GM23338 (cell line): ENCODE measurements at regions not wholly inside any gene's neighbourhood (a gene's known extent, or its start where the extent isn't known, plus 50 kb on each side); places are given as distances from the start of the nearest gene placed in this dataset.

Source experiments
- ATAC-seq: fragments of 200-7000 bp; cut with Tn5 transposase; 3 replicates; pipeline ENCODE4 v1.9.1; 2020
- DNase-seq: peaks from one replicate; pipeline ENCODE4 v3.0.0-alpha.2; 2015; ENCODE audit warnings: low spot score
- H2AFZ ChIP-seq: fragments of 200-600 bp; sonication (generic); 2 replicates; pipeline ENCODE4 v1.8.0; 2016; ENCODE audit warnings: antibody characterized with exemption, mild to moderate bottlenecking, moderate library complexity
- H3F3A ChIP-seq: fragments of 200-600 bp; sonication (generic); replicated peaks from 2 replicates; pipeline ENCODE4 v1.8.0; 2017; ENCODE audit warnings: antibody characterized with exemption, mixed run types, low read depth
- H3K27ac ChIP-seq: fragments of 200-600 bp; sonication (generic); 2 replicates; pipeline ENCODE4 v1.6.1; 2016; ENCODE audit warnings: low read depth
- H3K27me3 ChIP-seq: fragments of 200-600 bp; sonication (generic); 2 replicates; pipeline ENCODE4 v1.8.0; 2016; ENCODE audit warnings: mild to moderate bottlenecking, mixed run types, moderate library complexity; ENCODE audit not compliant: insufficient read depth
- H3K36me3 ChIP-seq: fragments of 200-600 bp; sonication (generic); 2 replicates; pipeline ENCODE4 v1.8.0; 2016; ENCODE audit warnings: mild to moderate bottlenecking; ENCODE audit not compliant: insufficient read depth
- H3K4me1 ChIP-seq: fragments of 200-600 bp; sonication (generic); 2 replicates; pipeline ENCODE4 v1.8.0; 2016; ENCODE audit warnings: mild to moderate bottlenecking, moderate library complexity; ENCODE audit not compliant: insufficient read depth
- H3K4me2 ChIP-seq: fragments of 200-600 bp; sonication (generic); 2 replicates; pipeline ENCODE4 v1.7.1; 2017; ENCODE audit warnings: mixed run types
- H3K4me3 ChIP-seq: fragments of 200-600 bp; sonication (generic); 2 replicates; pipeline ENCODE4 v1.6.1; 2016; ENCODE audit warnings: mixed run types
- H3K79me2 ChIP-seq: fragments of 200-600 bp; sonication (generic); replicated peaks from 2 replicates; pipeline ENCODE4 v1.8.0; 2017; ENCODE audit warnings: mild to moderate bottlenecking; ENCODE audit not compliant: insufficient read depth
- H3K9me2 ChIP-seq: fragments of 200-600 bp; sonication (generic); 2 replicates; pipeline ENCODE4 v1.8.0; 2017; ENCODE audit not compliant: insufficient read depth
- H4K20me1 ChIP-seq: fragments of 200-600 bp; sonication (generic); replicated peaks from 2 replicates; pipeline ENCODE4 v1.8.0; 2017; ENCODE audit warnings: mild to moderate bottlenecking; ENCODE audit not compliant: insufficient read depth
- H3K27ac Mint-ChIP-seq: 2 replicates; pipeline ENCODE4 v1.8.0; 2020; ENCODE audit warnings: inconsistent platforms, mild to moderate bottlenecking, moderate library complexity, mixed read lengths
- H3K27me3 Mint-ChIP-seq: 3 replicates; pipeline ENCODE4 v1.8.0; 2022; ENCODE audit warnings: low read depth, mild to moderate bottlenecking, moderate library complexity, mixed read lengths, inconsistent platforms; ENCODE audit not compliant: insufficient read depth, poor library complexity
- H3K36me3 Mint-ChIP-seq: 3 replicates; pipeline ENCODE4 v1.8.0; 2021; ENCODE audit warnings: low read depth, mild to moderate bottlenecking, inconsistent platforms, moderate library complexity, mixed read lengths
- H3K4me1 Mint-ChIP-seq: 3 replicates; pipeline ENCODE4 v1.8.0; 2020; ENCODE audit warnings: mild to moderate bottlenecking, inconsistent platforms, mixed read lengths
- H3K4me3 Mint-ChIP-seq: 3 replicates; pipeline ENCODE4 v1.8.0; 2021; ENCODE audit warnings: moderate library complexity, mild to moderate bottlenecking, inconsistent platforms, mixed read lengths
- H3K9me3 Mint-ChIP-seq: 3 replicates; pipeline ENCODE4 v1.8.0; 2020; ENCODE audit warnings: moderate library complexity, mild to moderate bottlenecking, inconsistent platforms, mixed read lengths
- CREB1 ChIP-seq: fragments of 250-450 bp; sonication (Bioruptor Pico); IDR thresholded peaks from 2 replicates; pipeline ENCODE4 v1.5.0; 2020; ENCODE audit warnings: low read depth, mild to moderate bottlenecking, moderate library complexity
- CTCF ChIP-seq, 2 experiments: fragments of 200-600 bp in 1 of 2; sonication (generic) in 1 of 2; conservative IDR thresholded peaks; 2 replicates each; pipeline versions ENCODE4 v1.5.1 to v1.6.1; 2016 to 2017; ENCODE audit warnings: antibody characterized with exemption in 2 of 2, low read depth in 2 of 2, mild to moderate bottlenecking in 2 of 2, moderate library complexity in 1 of 2
- EZH2 ChIP-seq: fragments of 200-600 bp; sonication (generic); IDR thresholded peaks from one replicate; pipeline ENCODE4 v1.8.0; 2017; ENCODE audit warnings: antibody characterized with exemption, mild to moderate bottlenecking, low read depth; ENCODE audit not compliant: unreplicated experiment
- EZH2phosphoT487 ChIP-seq: fragments of 200-600 bp; sonication (generic); IDR thresholded peaks from one replicate; pipeline ENCODE4 v1.8.1; 2018; ENCODE audit warnings: antibody characterized with exemption; ENCODE audit not compliant: unreplicated experiment
- JUNB ChIP-seq: IDR thresholded peaks from one replicate; pipeline ENCODE4 v1.6.1; 2016; ENCODE audit warnings: antibody characterized with exemption; ENCODE audit not compliant: unreplicated experiment
- NANOG ChIP-seq: IDR thresholded peaks from 2 replicates; pipeline ENCODE4 v1.6.1; 2016; ENCODE audit warnings: antibody characterized with exemption, borderline replicate concordance
- POLR2AphosphoS5 ChIP-seq: IDR thresholded peaks from 2 replicates; pipeline ENCODE4 v1.6.1; 2016; ENCODE audit warnings: antibody characterized with exemption, low read depth
- STAT1 ChIP-seq: IDR thresholded peaks from one replicate; pipeline ENCODE4 v1.6.1; 2016; ENCODE audit warnings: antibody characterized with exemption; ENCODE audit not compliant: unreplicated experiment
- ZNF114 ChIP-seq: fragments of 250-450 bp; sonication (Bioruptor Pico); IDR thresholded peaks from 2 replicates; pipeline ENCODE4 v1.5.0; 2020; ENCODE audit warnings: mild to moderate bottlenecking, moderate library complexity
- ZNF331 ChIP-seq: fragments of 250-450 bp; sonication (Bioruptor Pico); IDR thresholded peaks from 2 replicates; pipeline ENCODE4 v1.5.0; 2020; ENCODE audit warnings: low read depth, mild to moderate bottlenecking, moderate library complexity
- ZNF462 ChIP-seq: fragments of 250-450 bp; sonication (Bioruptor Pico); IDR thresholded peaks from 2 replicates; pipeline ENCODE4 v1.5.0; 2020; ENCODE audit warnings: mild to moderate bottlenecking, moderate library complexity
- TF ChIP-seq, protein P1 (sequence below): IDR thresholded peaks from one replicate; pipeline ENCODE4 v1.6.1; 2018; ENCODE audit warnings: antibody characterized with exemption; ENCODE audit not compliant: unreplicated experiment
- TF ChIP-seq, protein P2 (sequence below): IDR thresholded peaks from 2 replicates; pipeline ENCODE4 v1.6.1; 2016; ENCODE audit warnings: antibody characterized with exemption

DNA sequence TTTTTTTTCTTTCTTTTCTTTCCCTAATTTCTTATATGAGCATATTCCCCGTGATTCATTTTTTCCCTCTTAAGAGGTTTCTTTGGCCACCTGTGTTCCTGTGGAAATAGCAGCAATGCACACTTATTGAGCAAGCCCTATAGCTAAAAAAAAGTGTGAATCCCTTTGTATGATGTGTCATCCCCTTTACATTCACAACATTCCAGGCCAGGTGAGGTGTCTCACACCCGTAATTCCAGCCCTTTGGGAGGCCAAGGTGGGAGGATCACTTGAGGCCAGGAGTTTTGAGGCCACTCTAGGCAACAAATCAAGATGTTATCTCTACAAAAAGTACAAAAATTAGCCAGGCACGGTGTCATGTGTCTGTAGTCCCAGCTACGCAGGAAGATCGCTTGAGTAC lies 700.4 kb upstream of the TBX3 start:
- no peak for TF ChIP-seq ZNF331 (CRISPR knock-in tag)
- TF ChIP-seq STAT1, result no peak
- no peak for TF ChIP-seq POLR2AphosphoS5
- no peak for TF ChIP-seq EZH2phosphoT487
- no peak for TF ChIP-seq EZH2
- no peak for TF ChIP-seq ZNF114 (CRISPR knock-in tag)
- TF ChIP-seq CTCF (conservative IDR thresholded peaks at IDR 0.05; ENCODE audit: low read depth in 2 of 2), result no peak
- no peak for TF ChIP-seq NANOG
- no peak for TF ChIP-seq ZNF462
- TF ChIP-seq, protein P1, sequence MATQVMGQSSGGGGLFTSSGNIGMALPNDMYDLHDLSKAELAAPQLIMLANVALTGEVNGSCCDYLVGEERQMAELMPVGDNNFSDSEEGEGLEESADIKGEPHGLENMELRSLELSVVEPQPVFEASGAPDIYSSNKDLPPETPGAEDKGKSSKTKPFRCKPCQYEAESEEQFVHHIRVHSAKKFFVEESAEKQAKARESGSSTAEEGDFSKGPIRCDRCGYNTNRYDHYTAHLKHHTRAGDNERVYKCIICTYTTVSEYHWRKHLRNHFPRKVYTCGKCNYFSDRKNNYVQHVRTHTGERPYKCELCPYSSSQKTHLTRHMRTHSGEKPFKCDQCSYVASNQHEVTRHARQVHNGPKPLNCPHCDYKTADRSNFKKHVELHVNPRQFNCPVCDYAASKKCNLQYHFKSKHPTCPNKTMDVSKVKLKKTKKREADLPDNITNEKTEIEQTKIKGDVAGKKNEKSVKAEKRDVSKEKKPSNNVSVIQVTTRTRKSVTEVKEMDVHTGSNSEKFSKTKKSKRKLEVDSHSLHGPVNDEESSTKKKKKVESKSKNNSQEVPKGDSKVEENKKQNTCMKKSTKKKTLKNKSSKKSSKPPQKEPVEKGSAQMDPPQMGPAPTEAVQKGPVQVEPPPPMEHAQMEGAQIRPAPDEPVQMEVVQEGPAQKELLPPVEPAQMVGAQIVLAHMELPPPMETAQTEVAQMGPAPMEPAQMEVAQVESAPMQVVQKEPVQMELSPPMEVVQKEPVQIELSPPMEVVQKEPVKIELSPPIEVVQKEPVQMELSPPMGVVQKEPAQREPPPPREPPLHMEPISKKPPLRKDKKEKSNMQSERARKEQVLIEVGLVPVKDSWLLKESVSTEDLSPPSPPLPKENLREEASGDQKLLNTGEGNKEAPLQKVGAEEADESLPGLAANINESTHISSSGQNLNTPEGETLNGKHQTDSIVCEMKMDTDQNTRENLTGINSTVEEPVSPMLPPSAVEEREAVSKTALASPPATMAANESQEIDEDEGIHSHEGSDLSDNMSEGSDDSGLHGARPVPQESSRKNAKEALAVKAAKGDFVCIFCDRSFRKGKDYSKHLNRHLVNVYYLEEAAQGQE, result no peak
- TF ChIP-seq CREB1 (CRISPR knock-in tag), result no peak
- TF ChIP-seq, protein P2, sequence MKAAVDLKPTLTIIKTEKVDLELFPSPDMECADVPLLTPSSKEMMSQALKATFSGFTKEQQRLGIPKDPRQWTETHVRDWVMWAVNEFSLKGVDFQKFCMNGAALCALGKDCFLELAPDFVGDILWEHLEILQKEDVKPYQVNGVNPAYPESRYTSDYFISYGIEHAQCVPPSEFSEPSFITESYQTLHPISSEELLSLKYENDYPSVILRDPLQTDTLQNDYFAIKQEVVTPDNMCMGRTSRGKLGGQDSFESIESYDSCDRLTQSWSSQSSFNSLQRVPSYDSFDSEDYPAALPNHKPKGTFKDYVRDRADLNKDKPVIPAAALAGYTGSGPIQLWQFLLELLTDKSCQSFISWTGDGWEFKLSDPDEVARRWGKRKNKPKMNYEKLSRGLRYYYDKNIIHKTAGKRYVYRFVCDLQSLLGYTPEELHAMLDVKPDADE, result no peak
- TF ChIP-seq JUNB, result no peak
- H3K9me3 Mint-ChIP-seq, result no peaks in the 10 kb centered on the region
- no peaks in the 10 kb centered on the region for H4K20me1 ChIP-seq
- no peaks in the 10 kb centered on the region for H3F3A ChIP-seq
- no peak overlapping the region for H3K4me2 ChIP-seq
- peaks cover 8% of the 10 kb centered on the region; the same call in 1 of the 2 replicates for H3K4me1 ChIP-seq
- no peak for ATAC-seq
- no peak overlapping the region for H3K4me3 Mint-ChIP-seq
- peaks cover 16% of the 10 kb centered on the region for H3K4me1 Mint-ChIP-seq
- no peak overlapping the region for H3K4me3 ChIP-seq
- peaks cover 3% of the 10 kb centered on the region for H3K27me3 Mint-ChIP-seq
- no peaks in the 10 kb centered on the region for H3K36me3 Mint-ChIP-seq
- H3K27ac ChIP-seq, result no peak overlapping the region
- H3K79me2 ChIP-seq, result no peaks in the 10 kb centered on the region
- H3K36me3 ChIP-seq, result no peaks in the 10 kb centered on the region
- H3K27ac Mint-ChIP-seq, result no peak overlapping the region
- H3K9me2 ChIP-seq, result no peaks in the 10 kb centered on the region
- H2AFZ ChIP-seq, result no peak overlapping the region
- no peak for DNase-seq
- H3K27me3 ChIP-seq, result no peaks in the 10 kb centered on the region
